ENCODE measurements at regions not wholly inside any gene's neighbourhood (a gene's known extent, or its start where the extent isn't known, plus 50 kb on each side); places are given as distances from the start of the nearest gene placed in this dataset.

DNA sequence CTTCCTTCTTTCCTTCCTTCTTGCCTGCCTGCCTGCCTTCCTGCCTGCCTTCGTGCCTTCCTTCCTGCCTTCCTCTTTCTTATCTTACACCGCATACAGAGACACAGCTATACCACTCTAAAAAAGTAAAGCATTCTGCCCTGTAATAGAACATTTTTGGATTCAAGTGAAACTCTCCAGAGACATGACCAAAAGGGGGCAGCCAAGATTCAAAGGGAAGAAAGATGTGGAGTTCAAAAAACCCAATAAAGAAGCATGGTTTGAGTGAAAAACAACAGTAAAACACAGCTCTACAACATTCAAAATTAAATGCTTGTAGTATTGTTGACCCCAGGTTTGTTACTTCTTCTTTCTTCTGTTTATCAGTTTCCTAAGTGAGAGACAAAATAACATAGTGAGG lies 914.9 kb upstream of the PCDH7 start:
- TF ChIP-seq FOXP2 (optimal IDR thresholded peaks at IDR 0.05; ENCODE audit: borderline replicate concordance, extremely low read depth, extremely low read length, insufficient read depth), result no peak
- TF ChIP-seq TAF1 (IDR thresholded peaks at IDR 0.05; ENCODE audit: borderline replicate concordance, insufficient read depth, low read length), result no peak
- no peak for TF ChIP-seq SIN3A (IDR thresholded peaks at IDR 0.05; ENCODE audit: borderline replicate concordance, insufficient read depth, low read length)
- TF ChIP-seq POLR2AphosphoS5 (IDR thresholded peaks at IDR 0.05; ENCODE audit: low read depth, low read length), result no peak
- no peak for TF ChIP-seq REST (IDR thresholded peaks at IDR 0.05; ENCODE audit: insufficient read depth in 1 of 2, low read depth in 2 of 2, low read length in 2 of 2)

DNA sequence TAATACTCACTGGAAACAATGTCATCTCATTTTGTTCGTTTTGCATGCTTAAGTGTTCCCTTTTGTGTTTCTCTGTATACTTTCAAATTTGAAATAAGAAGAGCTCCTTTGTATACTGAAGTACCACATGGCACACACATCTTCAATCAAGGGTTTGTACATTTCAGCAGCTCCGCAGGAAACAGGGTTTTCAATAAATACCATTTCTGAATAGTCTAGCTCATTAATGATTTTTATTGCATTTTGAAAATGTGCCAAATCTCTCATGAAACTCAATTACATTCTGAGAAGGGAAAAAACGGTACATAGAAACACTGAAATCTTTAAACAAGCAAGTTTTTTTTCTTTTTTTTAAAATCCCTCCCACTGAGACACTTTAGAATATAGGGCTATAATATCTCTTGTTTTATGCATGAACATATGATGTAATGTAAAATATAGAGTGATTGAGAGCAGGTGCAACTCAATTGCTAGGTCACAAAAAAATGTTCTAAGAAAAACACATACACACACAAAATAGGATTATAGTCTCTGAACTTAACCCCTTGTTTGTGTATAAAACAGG lies 914.2 kb upstream of the PCDH7 start:
- TF ChIP-seq SIN3A (IDR thresholded peaks at IDR 0.05; ENCODE audit: borderline replicate concordance, insufficient read depth, low read length) (no peak), FOXP2 (optimal IDR thresholded peaks at IDR 0.05; ENCODE audit: borderline replicate concordance, extremely low read depth, extremely low read length, insufficient read depth) (no peak), REST (IDR thresholded peaks at IDR 0.05; ENCODE audit: insufficient read depth in 1 of 2, low read depth in 2 of 2, low read length in 2 of 2) (no peak), POLR2AphosphoS5 (IDR thresholded peaks at IDR 0.05; ENCODE audit: low read depth, low read length) (no peak), TAF1 (IDR thresholded peaks at IDR 0.05; ENCODE audit: borderline replicate concordance, insufficient read depth, low read length) (no peak)

GRCh38 chr4:29817961-29818360 lies 902.2 kb upstream of the PCDH7 start:
- no peak for TF ChIP-seq REST (IDR thresholded peaks at IDR 0.05; ENCODE audit: insufficient read depth in 1 of 2, low read depth in 2 of 2, low read length in 2 of 2)
- no peak for TF ChIP-seq POLR2AphosphoS5 (IDR thresholded peaks at IDR 0.05; ENCODE audit: low read depth, low read length)
- no peak for TF ChIP-seq TAF1 (IDR thresholded peaks at IDR 0.05; ENCODE audit: borderline replicate concordance, insufficient read depth, low read length)
- no peak for TF ChIP-seq SIN3A (IDR thresholded peaks at IDR 0.05; ENCODE audit: borderline replicate concordance, insufficient read depth, low read length)
- no peak for TF ChIP-seq FOXP2 (optimal IDR thresholded peaks at IDR 0.05; ENCODE audit: borderline replicate concordance, extremely low read depth, extremely low read length, insufficient read depth)

- TF ChIP-seq TAF1 (IDR thresholded peaks at IDR 0.05; ENCODE audit: borderline replicate concordance, insufficient read depth, low read length) (no peak), FOXP2 (optimal IDR thresholded peaks at IDR 0.05; ENCODE audit: borderline replicate concordance, extremely low read depth, extremely low read length, insufficient read depth) (no peak), POLR2AphosphoS5 (IDR thresholded peaks at IDR 0.05; ENCODE audit: low read depth, low read length) (no peak), REST (IDR thresholded peaks at IDR 0.05; ENCODE audit: insufficient read depth in 1 of 2, low read depth in 2 of 2, low read length in 2 of 2) (no peak), SIN3A (IDR thresholded peaks at IDR 0.05; ENCODE audit: borderline replicate concordance, insufficient read depth, low read length) (no peak)
These were observed 891.1 kb upstream of the PCDH7 start for GRCh38 chr4:29829067-29829466.

DNA sequence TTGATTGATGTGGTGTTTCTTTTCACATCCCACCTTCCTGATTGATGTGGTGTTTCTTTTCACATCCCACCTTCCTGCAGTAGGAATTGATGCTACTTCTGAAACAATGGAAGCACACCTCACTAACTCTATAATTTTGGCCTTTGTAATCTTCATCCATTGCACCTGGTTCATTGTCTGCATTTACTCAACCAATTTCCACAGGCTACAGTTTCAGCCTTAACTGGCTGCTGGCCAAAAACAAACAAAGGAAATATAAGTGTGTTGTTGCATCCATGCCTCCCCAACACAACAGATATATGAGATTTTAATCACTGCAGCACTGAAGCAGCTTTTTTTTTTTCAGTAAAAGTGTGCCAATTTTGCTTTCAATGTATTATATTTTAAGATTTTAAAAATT lies 867.6 kb upstream of the PCDH7 start:
- TF ChIP-seq POLR2AphosphoS5 (IDR thresholded peaks at IDR 0.05; ENCODE audit: low read depth, low read length) (no peak), FOXP2 (optimal IDR thresholded peaks at IDR 0.05; ENCODE audit: borderline replicate concordance, extremely low read depth, extremely low read length, insufficient read depth) (no peak), TAF1 (IDR thresholded peaks at IDR 0.05; ENCODE audit: borderline replicate concordance, insufficient read depth, low read length) (no peak), SIN3A (IDR thresholded peaks at IDR 0.05; ENCODE audit: borderline replicate concordance, insufficient read depth, low read length) (no peak), REST (IDR thresholded peaks at IDR 0.05; ENCODE audit: insufficient read depth in 1 of 2, low read depth in 2 of 2, low read length in 2 of 2) (no peak)

Measured in PFSK-1 (cell line).